MV-4-11 (cell line): ENCODE measurements at regions not wholly inside any gene's neighbourhood (a gene's known extent, or its start where the extent isn't known, plus 50 kb on each side); places are given as distances from the start of the nearest gene placed in this dataset.

Source experiments
- DNase-seq: peaks from one replicate; lab custom pipeline; 2025; lab: John Stamatoyannopoulos, UW

GRCh38 chr11:130640526-130640925, 192.1 kb downstream of the ADAMTS15 start:
- DNase-seq: no peak

DNA sequence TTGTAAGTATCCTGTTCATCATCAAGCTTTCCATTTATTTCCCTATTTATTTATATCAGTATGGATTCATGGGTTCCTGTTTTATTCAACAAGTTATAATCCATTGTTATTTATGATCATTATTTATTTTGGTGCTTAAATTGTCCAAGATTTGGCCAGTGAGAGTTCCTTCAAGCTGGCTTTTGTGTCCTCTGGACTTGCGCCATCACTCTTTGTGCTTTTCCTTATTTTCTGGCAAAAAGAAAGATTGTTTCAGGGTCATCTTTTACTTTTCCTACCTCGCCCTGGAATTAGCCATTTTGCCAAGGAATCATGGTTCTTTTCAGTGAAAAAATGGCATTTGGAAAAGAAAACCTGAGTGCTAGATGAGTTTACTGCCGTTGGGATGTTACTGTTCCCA, 193.4 kb downstream of the ADAMTS15 start:
- no peak for DNase-seq

DNA sequence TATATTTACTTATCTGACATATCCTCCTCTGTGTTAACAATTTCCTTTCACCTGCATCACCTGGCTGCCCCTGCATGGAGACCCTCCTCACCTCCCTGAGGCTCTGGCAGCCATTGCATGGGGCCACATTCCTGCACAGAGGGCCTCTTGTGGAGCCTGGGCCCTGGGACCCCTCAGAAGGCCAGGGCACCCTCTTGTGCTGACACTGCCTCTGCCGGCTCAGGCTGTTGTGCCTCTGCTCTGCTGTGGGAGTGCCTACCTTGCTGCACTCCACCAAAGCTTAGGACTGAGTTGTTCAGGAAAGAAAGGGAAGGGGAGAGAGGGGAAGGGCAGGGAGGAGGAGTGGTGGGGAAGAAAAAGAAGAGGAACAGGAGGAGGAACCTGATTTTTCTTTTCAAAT, 194.5 kb downstream of the ADAMTS15 start:
- DNase-seq: no peak

GRCh38 chr11:130644187-130644586, 195.7 kb downstream of the ADAMTS15 start:
- DNase-seq: no peak

GRCh38 chr11:130645164-130645842, 196.9 kb downstream of the ADAMTS15 start:
- no peak for DNase-seq

DNA sequence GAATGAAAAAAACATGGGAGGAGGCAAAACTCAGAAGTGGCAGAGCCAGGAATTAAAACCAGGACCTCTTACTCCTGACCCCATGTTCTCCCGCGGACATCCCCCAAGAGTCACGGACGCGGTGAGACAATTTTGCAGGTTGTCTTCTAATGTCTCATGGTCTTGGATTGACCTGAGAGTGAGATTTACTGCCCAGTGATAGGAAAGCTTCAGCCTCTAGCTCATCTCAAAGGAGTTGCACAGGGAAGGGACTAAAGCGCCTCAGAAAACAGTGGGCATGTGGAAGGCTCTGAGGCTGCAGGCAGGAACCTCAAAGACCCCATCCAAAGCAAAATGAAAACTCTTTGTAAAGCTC, 197.4 kb downstream of the ADAMTS15 start:
- DNase-seq: no peak

- no peak for DNase-seq
Observed at GRCh38 chr11:130646881-130647280, 198.4 kb downstream of the ADAMTS15 start.

DNA sequence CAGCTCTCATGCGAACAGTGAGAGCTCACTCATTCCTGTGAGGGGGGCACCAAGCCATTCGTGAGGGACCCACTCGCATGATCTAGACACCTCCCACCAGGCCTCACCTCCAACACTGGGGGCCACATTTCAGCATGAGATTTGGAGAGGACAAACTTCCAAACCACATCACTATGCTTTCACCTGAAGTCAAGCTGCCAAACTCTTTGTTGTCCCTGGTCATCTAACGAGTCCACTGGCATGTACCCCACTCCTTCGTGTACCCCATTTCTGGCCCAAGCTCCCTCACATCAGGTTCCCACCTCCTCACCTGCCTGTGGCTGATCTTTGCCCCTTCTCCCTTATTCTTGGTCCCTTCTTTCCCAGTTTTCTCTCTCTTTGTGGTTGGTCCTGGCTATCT, 198.9 kb downstream of the ADAMTS15 start:
- DNase-seq: no peak

GRCh38 chr11:130649801-130650200, 201.4 kb downstream of the ADAMTS15 start:
- DNase-seq: no peak

- DNase-seq: no peak
Observed at GRCh38 chr11:130650456-130651030, 202.1 kb downstream of the ADAMTS15 start.

GRCh38 chr11:130651066-130651855, 202.8 kb downstream of the ADAMTS15 start:
- no peak for DNase-seq

- DNase-seq: peak; percentile 69
Observed at GRCh38 chr11:130652671-130653335, 204.4 kb downstream of the ADAMTS15 start.

- no peak for DNase-seq
Observed at GRCh38 chr11:130653838-130654636, 205.6 kb downstream of the ADAMTS15 start.

- no peak for DNase-seq
Observed at GRCh38 chr11:130655300-130655699, 206.9 kb downstream of the ADAMTS15 start.

- peak; percentile 41 for DNase-seq
Observed at GRCh38 chr11:130666781-130667251, 218.4 kb downstream of the ADAMTS15 start.

GRCh38 chr11:130668751-130669150, 220.3 kb downstream of the ADAMTS15 start:
- DNase-seq: no peak

DNA sequence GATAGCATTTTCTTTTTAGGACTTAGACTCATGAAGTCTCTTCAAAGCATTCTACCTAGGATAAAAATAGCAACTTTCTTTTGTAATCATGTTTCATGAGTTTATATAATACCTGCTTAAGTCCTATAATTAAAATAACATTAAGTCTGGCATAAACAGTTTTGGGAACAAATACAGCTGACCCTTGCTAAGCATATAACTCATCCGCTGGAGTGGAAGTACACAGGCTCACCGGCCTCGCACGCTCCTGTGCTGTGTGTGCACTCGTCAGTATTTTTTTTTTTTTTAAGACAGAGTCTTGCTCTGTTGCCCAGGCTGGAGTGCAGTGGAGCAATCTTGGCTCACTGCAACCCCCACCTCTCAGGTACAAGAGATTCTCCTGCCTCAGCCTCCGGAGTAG, 221.8 kb downstream of the ADAMTS15 start:
- DNase-seq: no peak

- no peak for DNase-seq
Observed at GRCh38 chr11:130671801-130672700, 223.6 kb downstream of the ADAMTS15 start.

- DNase-seq: no peak
Observed at GRCh38 chr11:130672911-130673310, 224.5 kb downstream of the ADAMTS15 start.

DNA sequence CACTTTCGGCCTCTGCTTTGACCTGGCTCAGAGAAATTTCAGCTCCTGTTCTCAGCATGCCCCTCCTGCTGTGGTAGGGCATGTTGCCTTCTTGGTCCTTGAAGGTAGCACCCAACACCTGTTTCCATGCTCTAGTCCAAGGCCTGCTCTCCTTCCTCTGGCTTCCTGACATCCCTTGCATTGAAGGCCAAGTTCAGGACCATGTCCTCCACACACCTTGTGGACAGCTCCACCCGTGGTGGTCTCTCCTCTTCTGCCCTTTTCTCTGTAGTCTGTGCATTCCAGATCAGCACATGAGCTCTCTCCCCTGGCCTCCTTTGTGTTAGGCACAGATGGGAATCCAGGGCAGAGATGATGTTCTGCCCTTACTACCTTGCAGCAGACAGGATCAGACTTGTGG, 225.3 kb downstream of the ADAMTS15 start:
- DNase-seq: no peak
